AG04450 (cell line): ENCODE measurements at regions not wholly inside any gene's neighbourhood (a gene's known extent, or its start where the extent isn't known, plus 50 kb on each side); places are given as distances from the start of the nearest gene placed in this dataset.
"Not testable (repeated sequence)": the region's sequence is repeated elsewhere in the genome, so short reads cannot be mapped to it uniquely, and the experiment has no call there.

Source experiments
- CTCF ChIA-PET: fragments of 300-600, 350-600 bp; formaldehyde crosslinking; extraction: SDS; loops from one replicate; lab custom pipeline; 2022; ENCODE audit warnings: antibody characterized with exemption, inconsistent platforms; lab: Charles Lee
- POLR2A ChIA-PET: fragments of 350-600 bp; formaldehyde crosslinking; extraction: SDS; loops from one replicate; lab custom pipeline; 2021; ENCODE audit warnings: antibody characterized with exemption, inconsistent platforms; lab: Yijun Ruan, JAX
- DNase-seq: peaks from one replicate; pipeline ENCODE4 v3.0.0-alpha.2; 2011; ENCODE audit warnings: low read depth, low spot score
- H3K27ac ChIP-seq: one replicate; pipeline ENCODE4 v1.5.1; 2012; ENCODE audit warnings: low read depth, low read length, control low read depth
- H3K27me3 ChIP-seq: one replicate; pipeline ENCODE4 v1.6.0; 2012; ENCODE audit warnings: low read length; ENCODE audit not compliant: control insufficient read depth, insufficient read depth
- H3K4me3 ChIP-seq: 2 replicates; pipeline ENCODE4 v1.5.1; 2011; ENCODE audit warnings: mild to moderate bottlenecking, low read depth, low read length, control low read depth
- H3K9me3 ChIP-seq: 2 replicates; pipeline ENCODE4 v1.5.1; 2012; ENCODE audit warnings: low read length; ENCODE audit not compliant: control insufficient read depth, insufficient read depth
- TF ChIP-seq, protein P1 (sequence below): IDR thresholded peaks from 2 replicates; pipeline ENCODE4 v1.5.1; 2011; ENCODE audit warnings: low read depth, low read length, control low read depth, inconsistent platforms

DNA sequence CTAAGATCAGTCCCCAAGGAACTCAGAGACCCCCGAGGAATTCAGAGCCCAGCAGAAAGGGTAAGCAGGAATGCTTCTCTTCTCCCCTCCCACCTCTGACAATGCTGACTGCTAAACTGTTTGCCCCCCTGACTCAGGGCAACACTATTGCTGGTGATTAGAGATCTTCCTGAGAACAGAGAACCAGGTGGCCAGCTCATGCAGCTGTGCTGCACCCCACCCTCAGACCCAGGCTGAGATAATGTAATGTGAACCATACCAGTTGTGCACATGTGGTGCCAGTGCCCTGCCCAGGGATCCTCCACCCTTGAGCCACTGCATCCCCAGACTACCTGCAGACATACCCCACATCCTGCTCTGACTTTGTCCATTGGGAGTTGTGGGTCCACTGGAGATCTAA, 139.1 kb upstream of the ARG1 start:
- TF ChIP-seq, protein P1, sequence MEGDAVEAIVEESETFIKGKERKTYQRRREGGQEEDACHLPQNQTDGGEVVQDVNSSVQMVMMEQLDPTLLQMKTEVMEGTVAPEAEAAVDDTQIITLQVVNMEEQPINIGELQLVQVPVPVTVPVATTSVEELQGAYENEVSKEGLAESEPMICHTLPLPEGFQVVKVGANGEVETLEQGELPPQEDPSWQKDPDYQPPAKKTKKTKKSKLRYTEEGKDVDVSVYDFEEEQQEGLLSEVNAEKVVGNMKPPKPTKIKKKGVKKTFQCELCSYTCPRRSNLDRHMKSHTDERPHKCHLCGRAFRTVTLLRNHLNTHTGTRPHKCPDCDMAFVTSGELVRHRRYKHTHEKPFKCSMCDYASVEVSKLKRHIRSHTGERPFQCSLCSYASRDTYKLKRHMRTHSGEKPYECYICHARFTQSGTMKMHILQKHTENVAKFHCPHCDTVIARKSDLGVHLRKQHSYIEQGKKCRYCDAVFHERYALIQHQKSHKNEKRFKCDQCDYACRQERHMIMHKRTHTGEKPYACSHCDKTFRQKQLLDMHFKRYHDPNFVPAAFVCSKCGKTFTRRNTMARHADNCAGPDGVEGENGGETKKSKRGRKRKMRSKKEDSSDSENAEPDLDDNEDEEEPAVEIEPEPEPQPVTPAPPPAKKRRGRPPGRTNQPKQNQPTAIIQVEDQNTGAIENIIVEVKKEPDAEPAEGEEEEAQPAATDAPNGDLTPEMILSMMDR: no peak
- no peak for DNase-seq

DNA sequence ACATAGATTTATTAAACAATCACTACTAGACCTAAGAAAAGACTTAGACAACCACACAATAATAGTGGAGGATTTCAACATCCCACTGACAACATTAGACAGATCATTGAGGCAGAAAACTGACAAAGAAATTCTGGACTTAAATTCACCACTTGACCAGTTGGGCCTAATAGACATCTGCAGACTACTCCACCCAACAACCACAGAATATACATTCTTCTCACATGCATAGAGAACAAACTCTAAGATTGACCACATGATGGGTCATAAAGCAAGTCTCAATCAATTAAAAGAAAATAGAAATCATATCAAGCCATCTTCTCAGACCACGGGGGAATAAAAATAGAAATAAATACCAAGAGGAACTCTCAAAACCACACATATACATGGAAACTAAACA, 136.7 kb upstream of the ARG1 start:
- no peak for DNase-seq
- Histone ChIP-seq H3K27ac (no peak overlapping the region), H3K4me3 (no peak overlapping the region), H3K27me3 (peaks cover 4% of the 10 kb centered on the region), H3K9me3 (no peaks in the 10 kb centered on the region)
- TF ChIP-seq, protein P1: no peak
- ChIA-PET POLR2A (no interaction called here), CTCF (no interaction called here)

More for the DNA sequence above, 139.1 kb upstream of the ARG1 start:
- ChIA-PET POLR2A (no interaction called here), CTCF (no interaction called here)
- no peak overlapping the region for H3K27ac ChIP-seq
- no peaks in the 10 kb centered on the region for H3K9me3 ChIP-seq
- peaks cover 3% of the 10 kb centered on the region for H3K27me3 ChIP-seq
- no peak overlapping the region for H3K4me3 ChIP-seq

DNA sequence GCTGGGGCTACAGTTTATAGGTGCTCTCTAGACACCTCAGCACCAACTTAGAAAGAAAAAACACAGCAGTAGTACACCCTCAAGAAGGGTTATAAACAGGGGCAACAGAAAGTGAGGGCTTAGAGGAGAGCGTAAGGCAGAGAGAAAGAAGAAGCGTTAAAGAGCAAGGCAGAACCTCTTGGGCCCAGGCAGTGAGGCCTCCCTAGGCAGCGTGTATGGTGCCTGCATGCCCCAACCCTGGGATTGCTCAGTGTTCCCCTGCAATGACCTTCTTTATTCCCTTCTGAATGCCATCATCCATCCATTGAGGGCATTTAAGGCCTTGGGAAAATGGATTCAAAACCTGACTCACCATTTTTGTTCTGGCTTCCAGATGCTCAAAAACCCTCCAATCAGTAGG, 130.0 kb upstream of the ARG1 start:
- Histone ChIP-seq H3K27ac (no peak overlapping the region), H3K9me3 (no peaks in the 10 kb centered on the region), H3K27me3 (peaks cover 10% of the 10 kb centered on the region), H3K4me3 (no peak overlapping the region)
- ChIA-PET POLR2A (no interaction called here), CTCF (no interaction called here)
- no peak for DNase-seq
- TF ChIP-seq, protein P1: no peak

DNA sequence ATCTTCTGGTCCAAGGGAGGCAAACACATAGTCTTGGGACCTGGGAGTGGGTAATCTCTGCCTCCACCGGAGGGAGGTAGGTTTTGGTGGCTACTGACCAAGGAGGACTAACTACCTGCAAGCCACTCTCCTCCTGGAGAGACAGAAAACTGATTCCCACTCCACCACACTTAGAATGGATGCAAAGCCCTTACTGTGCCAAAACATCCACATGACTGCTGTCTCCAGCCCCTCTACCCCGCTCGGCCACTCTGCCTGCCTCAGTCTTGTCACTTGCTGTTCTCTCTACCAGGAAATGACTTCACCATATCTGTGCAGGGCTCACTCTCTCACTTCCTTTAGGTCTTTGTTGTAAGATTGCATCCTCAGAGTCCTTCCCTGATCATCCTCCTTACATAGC, 129.5 kb upstream of the ARG1 start:
- Histone ChIP-seq H3K27ac (no peak overlapping the region), H3K4me3 (no peak overlapping the region), H3K27me3 (peaks cover 10% of the 10 kb centered on the region), H3K9me3 (no peaks in the 10 kb centered on the region)
- POLR2A ChIA-PET: no interaction called here
- DNase-seq: no peak
- CTCF ChIA-PET: no interaction called here
- TF ChIP-seq, protein P1: no peak

DNA sequence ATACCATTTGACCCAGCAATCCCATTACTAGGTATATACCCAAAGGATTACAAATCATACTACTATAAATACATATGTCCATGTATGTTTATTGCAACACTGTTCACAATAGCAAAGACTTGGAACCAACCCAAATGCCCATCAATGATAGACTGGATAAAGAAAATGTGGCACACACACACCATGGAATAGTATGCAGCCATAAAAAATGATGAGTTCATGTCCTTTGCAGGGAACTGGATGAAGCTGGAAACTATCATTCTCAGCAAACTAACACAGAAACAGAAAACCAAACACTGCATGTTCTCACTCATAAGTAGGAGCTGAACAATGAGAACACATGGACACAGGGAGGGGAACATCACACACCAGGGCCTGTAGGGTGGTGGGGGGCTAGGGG, 127.7 kb upstream of the ARG1 start:
- CTCF ChIA-PET, H3K27ac ChIP-seq, POLR2A ChIA-PET, H3K4me3 ChIP-seq, H3K27me3 ChIP-seq, DNase-seq, H3K9me3 ChIP-seq: not testable (repeated sequence)

DNA sequence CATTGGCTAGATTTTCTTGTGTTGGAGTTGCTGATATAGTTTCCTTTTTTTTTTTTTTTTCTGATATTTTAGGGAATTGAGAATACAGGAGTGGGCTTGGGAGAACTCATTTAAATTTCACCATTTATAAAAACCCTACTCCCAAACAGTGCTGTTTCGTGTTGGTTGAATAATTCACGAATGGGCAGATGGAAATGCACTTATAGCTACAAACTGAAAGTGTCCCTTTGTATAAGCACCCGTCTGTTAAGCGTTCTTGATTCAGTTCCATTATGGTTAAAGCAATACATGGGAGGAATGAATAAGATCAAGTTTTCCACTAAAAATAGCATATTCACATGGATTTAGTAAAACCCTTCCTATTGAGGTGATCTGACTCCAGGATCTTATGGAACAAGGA, 122.2 kb upstream of the ARG1 start:
- CTCF ChIA-PET: interaction anchor here (0.7 kb wide), 1 partner anchor 53 kb away, joined by 3 read pairs; no protein-coding TSS in a partner anchor
- TF ChIP-seq, protein P1: no peak
- Histone ChIP-seq H3K4me3 (no peak overlapping the region), H3K27ac (no peak overlapping the region), H3K27me3 (peaks cover 3% of the 10 kb centered on the region), H3K9me3 (no peaks in the 10 kb centered on the region)
- POLR2A ChIA-PET: no interaction called here
- no peak for DNase-seq
